ENCODE measurements at regions not wholly inside any gene's neighbourhood (a gene's known extent, or its start where the extent isn't known, plus 50 kb on each side); places are given as distances from the start of the nearest gene placed in this dataset.
"Not testable (repeated sequence)": the region's sequence is repeated elsewhere in the genome, so short reads cannot be mapped to it uniquely, and the experiment has no call there.

GRCh38 chr1:83478127-83478526 is 520.8 kb downstream of the TTLL7 start:
- not testable (repeated sequence) for DNase-seq

- DNase-seq: not testable (repeated sequence)
Observed at GRCh38 chr1:83476518-83476917, 522.4 kb downstream of the TTLL7 start.

GRCh38 chr1:83474946-83475345 is 524.0 kb downstream of the TTLL7 start:
- DNase-seq: not testable (repeated sequence)

- not testable (repeated sequence) for DNase-seq
Observed at GRCh38 chr1:83473986-83474385, 524.9 kb downstream of the TTLL7 start.

GRCh38 chr1:83472066-83472465 is 526.9 kb downstream of the TTLL7 start:
- not testable (repeated sequence) for DNase-seq

- not testable (repeated sequence) for DNase-seq
Observed at GRCh38 chr1:83471272-83471671, 527.7 kb downstream of the TTLL7 start.

- not testable (repeated sequence) for DNase-seq
Observed at GRCh38 chr1:83468336-83468735, 530.6 kb downstream of the TTLL7 start.

GRCh38 chr1:83457735-83458248 is 541.1 kb downstream of the TTLL7 start:
- not testable (repeated sequence) for DNase-seq

GRCh38 chr1:83457281-83457680 is 541.7 kb downstream of the TTLL7 start:
- not testable (repeated sequence) for DNase-seq

- DNase-seq: not testable (repeated sequence)
Observed at GRCh38 chr1:83455753-83456152, 543.2 kb downstream of the TTLL7 start.

- peak in 22 of 58 donors; percentile 0 to 39 (median 10) for DNase-seq
Observed at GRCh38 chr1:83445873-83446272, 553.1 kb downstream of the TTLL7 start.

GRCh38 chr1:83442412-83442811 is 556.5 kb downstream of the TTLL7 start:
- DNase-seq: not testable (repeated sequence)

- DNase-seq: not testable (repeated sequence)
Observed at GRCh38 chr1:83440586-83440985, 558.3 kb downstream of the TTLL7 start.

- not testable (repeated sequence) for DNase-seq
Observed at GRCh38 chr1:83440021-83440420, 558.9 kb downstream of the TTLL7 start.

GRCh38 chr1:83438316-83438715 is 560.6 kb downstream of the TTLL7 start:
- not testable (repeated sequence) for DNase-seq

GRCh38 chr1:83435336-83435735 is 563.6 kb downstream of the TTLL7 start:
- DNase-seq: not testable (repeated sequence)

- DNase-seq: not testable (repeated sequence)
Observed at GRCh38 chr1:83427566-83427965, 571.4 kb downstream of the TTLL7 start.

- DNase-seq: not testable (repeated sequence)
Observed at GRCh38 chr1:83423382-83423781, 575.5 kb downstream of the TTLL7 start.

- no peak for DNase-seq
Observed at GRCh38 chr1:83418558-83418957, 580.4 kb downstream of the TTLL7 start.

GRCh38 chr1:83413839-83414107 is 585.2 kb downstream of the TTLL7 start:
- DNase-seq: not testable (repeated sequence)

GRCh38 chr1:83410746-83411413 is 588.1 kb downstream of the TTLL7 start:
- not testable (repeated sequence) for DNase-seq

GRCh38 chr1:83406693-83407371 is 592.1 kb downstream of the TTLL7 start:
- not testable (repeated sequence) for DNase-seq

- DNase-seq: not testable (repeated sequence)
Observed at GRCh38 chr1:83405789-83406188, 593.1 kb downstream of the TTLL7 start.
